IMR-90 (cell line): ENCODE measurements at regions not wholly inside any gene's neighbourhood (a gene's known extent, or its start where the extent isn't known, plus 50 kb on each side); places are given as distances from the start of the nearest gene placed in this dataset.

Experiments used
- ATAC-seq: fragments of 200-7000 bp; cut with Tn5 transposase; 2 replicates; pipeline ENCODE4 v1.9.1; 2020; ENCODE audit warnings: low read depth, mild to moderate bottlenecking, moderate library complexity
- BruUV-seq: library from RNA; stranded (reverse); fragments of 400-500 nt; replicated peaks from 2 replicates; lab custom pipeline; 2021; lab: Mats Ljungman, UMichigan
- CTCF ChIA-PET: fragments of 300-600 bp; formaldehyde crosslinking; extraction: SDS; loops from one replicate; lab custom pipeline; 2021; ENCODE audit warnings: antibody characterized with exemption; lab: Yijun Ruan, JAX
- POLR2A ChIA-PET: fragments of 300-600 bp; sonication (Branson Sonifier 250); formaldehyde crosslinking; loops from one replicate; lab custom pipeline; 2022; ENCODE audit warnings: antibody characterized with exemption; ENCODE audit not compliant: unreplicated experiment; lab: Charles Lee
- DNase-seq: peaks from one replicate; pipeline ENCODE4 v3.0.0; 2013
- H2AFZ ChIP-seq: replicated peaks from 2 replicates; pipeline ENCODE3; 2013; ENCODE audit warnings: low read length, mild to moderate bottlenecking; ENCODE audit not compliant: poor library complexity
- H2AK5ac ChIP-seq: 2 replicates; pipeline ENCODE4 v1.6.1; 2013; ENCODE audit warnings: low read depth, low read length, inconsistent platforms
- H2AK9ac ChIP-seq: replicated peaks from 2 replicates; pipeline ENCODE3; 2013; ENCODE audit warnings: mild to moderate bottlenecking, low read depth, low read length, moderate library complexity; ENCODE audit not compliant: poor library complexity
- H2BK120ac ChIP-seq: 2 replicates; pipeline ENCODE4 v1.6.1; 2013; ENCODE audit warnings: low read depth, low read length, inconsistent platforms
- H2BK15ac ChIP-seq: 3 replicates; pipeline ENCODE4 v1.6.1; 2013; ENCODE audit warnings: low read depth, low read length, inconsistent platforms
- H2BK20ac ChIP-seq: 2 replicates; pipeline ENCODE4 v1.6.1; 2013; ENCODE audit warnings: low read depth, mild to moderate bottlenecking, inconsistent platforms, low read length, moderate library complexity
- H2BK5ac ChIP-seq: 2 replicates; pipeline ENCODE4 v1.6.1; 2013; ENCODE audit warnings: mild to moderate bottlenecking, low read depth, low read length, inconsistent platforms; ENCODE audit not compliant: poor library complexity, severe bottlenecking
- H3K14ac ChIP-seq: replicated peaks from 2 replicates; pipeline ENCODE4 v1.6.1; 2013; ENCODE audit warnings: low read depth, low read length, inconsistent platforms
- H3K18ac ChIP-seq: 2 replicates; pipeline ENCODE4 v1.6.1; 2013; ENCODE audit warnings: low read depth, low read length, control low read depth
- H3K23ac ChIP-seq: 2 replicates; pipeline ENCODE4 v1.6.1; 2013; ENCODE audit warnings: low read depth, low read length, inconsistent platforms
- H3K27ac ChIP-seq: 2 replicates; pipeline ENCODE4 v1.5.1; 2013; ENCODE audit warnings: mild to moderate bottlenecking, control low read depth, low read length; ENCODE audit not compliant: insufficient read depth
- H3K27me3 ChIP-seq: 2 replicates; pipeline ENCODE4 v1.6.1; 2013; ENCODE audit warnings: low read length; ENCODE audit not compliant: control insufficient read depth, insufficient read depth
- H3K36me3 ChIP-seq: 2 replicates; pipeline ENCODE4 v1.6.1; 2013; ENCODE audit warnings: low read length, mixed read lengths; ENCODE audit not compliant: control insufficient read depth, insufficient read depth
- H3K4ac ChIP-seq: 2 replicates; pipeline ENCODE4 v1.6.1; 2013; ENCODE audit warnings: low read depth, low read length, inconsistent platforms
- H3K4me1 ChIP-seq: 2 replicates; pipeline ENCODE4 v1.6.1; 2013; ENCODE audit warnings: low read length, mixed read lengths; ENCODE audit not compliant: control insufficient read depth, insufficient read depth
- H3K4me2 ChIP-seq: 2 replicates; pipeline ENCODE4 v1.6.1; 2013; ENCODE audit warnings: low read depth, mild to moderate bottlenecking, control low read depth, low read length, moderate library complexity
- H3K4me3 ChIP-seq: 2 replicates; pipeline ENCODE4 v1.5.1; 2013; ENCODE audit warnings: low read depth, mild to moderate bottlenecking, control low read depth, low read length, moderate library complexity; ENCODE audit not compliant: insufficient read depth
- H3K56ac ChIP-seq: 2 replicates; pipeline ENCODE4 v1.6.1; 2013; ENCODE audit warnings: low read length, inconsistent platforms; ENCODE audit not compliant: insufficient read depth; ENCODE audit errors: extremely low read depth
- H3K79me1 ChIP-seq, 2 experiments: 2 replicates each; pipeline ENCODE4 v1.6.1; 2013; ENCODE audit warnings: low read length in 2 of 2, inconsistent platforms in 1 of 2, low read depth in 1 of 2
- H3K9ac ChIP-seq: 2 replicates; pipeline ENCODE4 v1.6.1; 2013; ENCODE audit warnings: low read depth, low read length, control low read depth
- H3K9me1 ChIP-seq: 2 replicates; pipeline ENCODE4 v1.6.1; 2013; ENCODE audit warnings: low read length, inconsistent platforms; ENCODE audit not compliant: insufficient read depth
- H3K9me3 ChIP-seq: 2 replicates; pipeline ENCODE4 v1.6.1; 2013; ENCODE audit warnings: low read length; ENCODE audit not compliant: control insufficient read depth, insufficient read depth
- H4K20me1 ChIP-seq: 2 replicates; pipeline ENCODE4 v1.6.1; 2013; ENCODE audit warnings: low read length, inconsistent platforms; ENCODE audit not compliant: insufficient read depth
- H4K5ac ChIP-seq: 2 replicates; pipeline ENCODE4 v1.6.1; 2013; ENCODE audit warnings: mild to moderate bottlenecking, low read depth, low read length, control low read depth
- H4K8ac ChIP-seq, 2 experiments: 2 replicates each; pipeline ENCODE4 v1.6.1; 2013; ENCODE audit warnings: low read depth in 2 of 2, low read length in 2 of 2, control low read depth in 1 of 2, inconsistent platforms in 1 of 2
- H4K91ac ChIP-seq: 2 replicates; pipeline ENCODE4 v1.6.1; 2013; ENCODE audit warnings: low read depth, low read length, inconsistent platforms; ENCODE audit not compliant: insufficient read depth
- FOS ChIP-seq: fragments of 150-350 bp; IDR thresholded peaks from 2 replicates; pipeline ENCODE4 v1.6.1; 2016; ENCODE audit warnings: low read depth, low read length
- MAZ ChIP-seq: IDR thresholded peaks from 2 replicates; pipeline ENCODE4 v1.6.1; 2012; ENCODE audit warnings: low read depth, mild to moderate bottlenecking, low read length, improper control_type of control experiment, moderate library complexity, borderline replicate concordance
- WGBS, 2 experiments: methylation state at CpG; one replicate each; pipeline versions ENCODE4 v1.1.5 to v1.1.7; 2013; ENCODE audit warnings: missing lambda C conversion rate in 2 of 2; ENCODE audit not compliant: insufficient read length in 1 of 2; ENCODE audit errors: extremely low coverage in 2 of 2; 5-methylcytosine and 5-hydroxymethylcytosine counted together
- dilution Hi-C: fragments of 300-500 bp; cut with HindIII; formaldehyde crosslinking; loops from one replicate; pipeline ENCODE4 v1.14.3; 2018; ENCODE audit warnings: low sequenced_read_pairs; ENCODE audit not compliant: unreplicated experiment
- in situ Hi-C: fragments of 300-500 bp; cut with MboI; formaldehyde crosslinking; loops from 3 replicates; pipeline ENCODE4 v1.14.3; 2019; ENCODE audit warnings: low sequenced_read_pairs, inconsistent platforms, mixed read lengths
- intact Hi-C: fragments of 100-400 bp; cut with micrococcal nuclease; formaldehyde crosslinking; loops from 2 replicates; pipeline ENCODE4 v1.10.0; 2022
- TF ChIP-seq, protein P1 (sequence below): fragments of 150-350 bp; IDR thresholded peaks from 2 replicates; pipeline ENCODE4 v1.6.1; 2016; ENCODE audit warnings: low read depth, mild to moderate bottlenecking, low read length, moderate library complexity, borderline replicate concordance

DNA sequence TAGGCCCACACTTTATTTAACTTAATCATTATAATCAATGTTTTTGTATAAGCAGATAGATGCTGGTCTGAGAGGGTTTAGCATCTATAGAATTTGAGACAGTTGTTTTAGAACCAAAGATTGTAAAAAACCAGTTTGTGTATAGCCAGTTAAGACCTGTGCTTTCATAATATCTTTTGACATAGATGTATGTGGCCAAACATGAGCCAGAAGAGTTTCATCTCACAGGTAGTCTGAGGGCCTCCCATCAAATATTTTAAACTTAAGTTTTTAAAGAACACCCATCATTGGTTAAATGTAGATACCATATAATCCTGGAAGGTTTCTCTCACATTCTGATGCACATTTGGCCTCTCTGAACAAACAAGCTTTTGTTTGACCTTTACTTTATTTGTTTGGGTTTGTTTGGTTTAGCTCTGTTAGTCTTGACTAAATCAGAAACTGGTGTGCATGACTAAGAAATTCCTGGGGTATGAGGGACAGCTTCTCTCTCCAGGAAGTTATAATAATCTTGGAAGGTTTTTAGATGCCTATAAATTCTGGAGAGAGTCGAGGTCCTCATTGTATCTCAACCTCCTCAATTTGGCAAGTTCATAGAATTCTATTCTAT is 58.0 kb upstream of the TMEM200A start:
- Histone ChIP-seq H2AK9ac (no peak overlapping the region), H3K9me3 (no peaks in the 10 kb centered on the region), H3K4me3 (no peak overlapping the region), H4K91ac (no peak overlapping the region), H3K27ac (no peak overlapping the region), H3K18ac (no peak overlapping the region), H3K4me2 (peak overlapping the region; percentile 72; the same call in 1 of the 2 replicates), H3K27me3 (no peaks in the 10 kb centered on the region), H4K5ac (no peak overlapping the region), H3K9me1 (peaks cover 4% of the 10 kb centered on the region; the same call in 1 of the 2 replicates), H2AK5ac (no peak overlapping the region), H2BK5ac (peak overlapping the region; percentile 5), H3K56ac (no peak overlapping the region), H2BK20ac (no peak overlapping the region), H3K4ac (no peak overlapping the region), H3K9ac (no peak overlapping the region), H2AFZ (no peak overlapping the region), H2BK120ac (no peak overlapping the region), H3K4me1 (peaks cover 4% of the 10 kb centered on the region; the same call in 1 of the 2 replicates), H4K8ac (no peak overlapping the region), H3K36me3 (no peaks in the 10 kb centered on the region), H3K79me1 (peaks cover 2 to 4% of the 10 kb centered on the region in 2 experiments; a peak in 1 of 4 replicates), H2BK15ac (no peak overlapping the region), H3K14ac (no peak overlapping the region), H3K23ac (no peak overlapping the region), H4K20me1 (no peaks in the 10 kb centered on the region)
- intact Hi-C loops (no loop called here), dilution Hi-C loops (no loop called here), in situ Hi-C loops (no loop called here)
- ATAC-seq, result peak; percentile 90
- peak; percentile 91 for DNase-seq
- no TSS peak for BruUV-seq
- TF ChIP-seq FOS (0 out of 2 replicates have a peak, but pooled peaks have one; percentile 32), MAZ (0 out of 2 replicates have a peak, but pooled peaks have one; percentile 58)
- TF ChIP-seq, protein P1, sequence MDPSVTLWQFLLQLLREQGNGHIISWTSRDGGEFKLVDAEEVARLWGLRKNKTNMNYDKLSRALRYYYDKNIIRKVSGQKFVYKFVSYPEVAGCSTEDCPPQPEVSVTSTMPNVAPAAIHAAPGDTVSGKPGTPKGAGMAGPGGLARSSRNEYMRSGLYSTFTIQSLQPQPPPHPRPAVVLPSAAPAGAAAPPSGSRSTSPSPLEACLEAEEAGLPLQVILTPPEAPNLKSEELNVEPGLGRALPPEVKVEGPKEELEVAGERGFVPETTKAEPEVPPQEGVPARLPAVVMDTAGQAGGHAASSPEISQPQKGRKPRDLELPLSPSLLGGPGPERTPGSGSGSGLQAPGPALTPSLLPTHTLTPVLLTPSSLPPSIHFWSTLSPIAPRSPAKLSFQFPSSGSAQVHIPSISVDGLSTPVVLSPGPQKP, result no peak
- POLR2A ChIA-PET, result no interaction called here
- CTCF ChIA-PET, result interaction anchor here (1.0 to 1.6 kb wide), 3 partner anchors 14 to 260 kb away, joined by 3 to 6 read pairs (median 4); partner anchors contain the start of gene TMEM200A
- no CpG with 5 or more reads among the region's 1 CpG for WGBS, 2 experiments
